Epithelial cell of proximal tubule (primary cell): ENCODE measurements at regions not wholly inside any gene's neighbourhood (a gene's known extent, or its start where the extent isn't known, plus 50 kb on each side); places are given as distances from the start of the nearest gene placed in this dataset.

Source experiments
- DNase-seq: peaks from one replicate; pipeline ENCODE4 v3.0.0-alpha.2; 2011; ENCODE audit warnings: low read depth
- H3K4me3 ChIP-seq: 2 replicates; pipeline ENCODE4 v1.5.1; 2011; ENCODE audit warnings: low read depth, mild to moderate bottlenecking, low read length
- CTCF ChIP-seq: conservative IDR thresholded peaks from 2 replicates; pipeline ENCODE4 v1.5.1; 2012; ENCODE audit warnings: low read depth, mild to moderate bottlenecking, low read length

- no peak for DNase-seq
- TF ChIP-seq CTCF, result no peak
- H3K4me3 ChIP-seq, result no peak overlapping the region
These were observed 273.0 kb downstream of the DIPK2A start for GRCh38 chr3:144244662-144245061.

- no peak for TF ChIP-seq CTCF
- no peak overlapping the region for H3K4me3 ChIP-seq
These were observed 281.3 kb downstream of the DIPK2A start for GRCh38 chr3:144252896-144253295.

GRCh38 chr3:144257381-144257780 is 285.8 kb downstream of the DIPK2A start:
- no peak for TF ChIP-seq CTCF
- H3K4me3 ChIP-seq, result no peak overlapping the region
- no peak for DNase-seq

More at GRCh38 chr3:144252896-144253295, 281.3 kb downstream of the DIPK2A start:
- DNase-seq, result no peak

GRCh38 chr3:144259267-144259666 is 287.6 kb downstream of the DIPK2A start:
- no peak for TF ChIP-seq CTCF
- DNase-seq, result no peak
- no peak overlapping the region for H3K4me3 ChIP-seq

- no peak overlapping the region for H3K4me3 ChIP-seq
- TF ChIP-seq CTCF, result no peak
- no peak for DNase-seq
These were observed 292.1 kb downstream of the DIPK2A start for GRCh38 chr3:144263706-144264105.

- TF ChIP-seq CTCF, result no peak
- DNase-seq, result no peak
These were observed 292.7 kb downstream of the DIPK2A start for GRCh38 chr3:144264350-144264749.

GRCh38 chr3:144264794-144265193 is 293.2 kb downstream of the DIPK2A start:
- no peak overlapping the region for H3K4me3 ChIP-seq
- DNase-seq, result no peak
- no peak for TF ChIP-seq CTCF

More at GRCh38 chr3:144264350-144264749, 292.7 kb downstream of the DIPK2A start:
- H3K4me3 ChIP-seq, result no peak overlapping the region
